H1 (cell line): ENCODE measurements at regions not wholly inside any gene's neighbourhood (a gene's known extent, or its start where the extent isn't known, plus 50 kb on each side); places are given as distances from the start of the nearest gene placed in this dataset.

Experiments
- CTCF ChIA-PET: fragments of 300-600 bp; sonication (Branson Sonifier 250); formaldehyde crosslinking; loops from one replicate; lab custom pipeline; 2021; ENCODE audit not compliant: partially characterized antibody; lab: Charles Lee
- POLR2A ChIA-PET: fragments of 300-600 bp; sonication (Branson Sonifier 250); formaldehyde crosslinking; loops from one replicate; lab custom pipeline; 2021; ENCODE audit warnings: inconsistent platforms; ENCODE audit not compliant: partially characterized antibody; lab: Charles Lee
- DNase-seq, 2 experiments: peaks; one replicate each; pipeline versions ENCODE4 v3.0.0 to v3.0.0-alpha.2; 2010 to 2022; ENCODE audit warnings: low spot score in 2 of 2, low read depth in 1 of 2, mixed read lengths in 1 of 2
- FAIRE-seq: peaks from 2 replicates; lab custom pipeline; 2011; peaks lifted over from hg19 to GRCh38; lab: Jason Lieb, UNC
- H2AFZ ChIP-seq: 2 replicates; pipeline ENCODE4 v1.8.1; 2012; ENCODE audit warnings: low read length, inconsistent platforms
- H2AK5ac ChIP-seq: 2 replicates; pipeline ENCODE4 v1.6.1; 2013; ENCODE audit warnings: low read depth, low read length
- H2BK120ac ChIP-seq: replicated peaks from 2 replicates; pipeline ENCODE3; 2013; ENCODE audit warnings: low read depth, low read length, inconsistent platforms
- H2BK12ac ChIP-seq: 2 replicates; pipeline ENCODE4 v1.6.1; 2013; ENCODE audit warnings: low read depth, low read length
- H2BK15ac ChIP-seq: 2 replicates; pipeline ENCODE4 v1.6.1; 2013; ENCODE audit warnings: low read length
- H2BK20ac ChIP-seq: 2 replicates; pipeline ENCODE4 v1.6.1; 2013; ENCODE audit warnings: low read length
- H2BK5ac ChIP-seq: 2 replicates; pipeline ENCODE4 v1.6.1; 2013; ENCODE audit warnings: low read depth, low read length
- H3K14ac ChIP-seq: 2 replicates; pipeline ENCODE4 v1.6.1; 2013; ENCODE audit warnings: inconsistent platforms; ENCODE audit not compliant: insufficient read length
- H3K18ac ChIP-seq: 2 replicates; pipeline ENCODE4 v1.6.1; 2013; ENCODE audit warnings: low read length; ENCODE audit errors: extremely low read depth
- H3K23ac ChIP-seq: 2 replicates; pipeline ENCODE4 v1.6.1; 2013; ENCODE audit warnings: inconsistent platforms; ENCODE audit not compliant: insufficient read length
- H3K23me2 ChIP-seq: 2 replicates; pipeline ENCODE4 v1.6.1; 2013; ENCODE audit warnings: low read depth, low read length
- H3K27ac ChIP-seq: 2 replicates; pipeline ENCODE4 v1.6.1; 2011; ENCODE audit warnings: low read depth, low read length, inconsistent platforms
- H3K27me3 ChIP-seq, 4 experiments: replicated peaks in 1 of 4; 1 replicate in 1 of 4; 2 replicates in 3 of 4; pipeline versions ENCODE4 v1.6.1 to v1.8.1; 2011 to 2013; ENCODE audit warnings: low read length in 3 of 4, mild to moderate bottlenecking in 3 of 4, inconsistent platforms in 2 of 4, mixed read lengths in 2 of 4, moderate library complexity in 1 of 4; ENCODE audit not compliant: control insufficient read depth in 3 of 4, insufficient read depth in 3 of 4; ENCODE audit errors: extremely low read depth in 1 of 4
- H3K36me3 ChIP-seq, 4 experiments: 2 replicates each; pipeline versions ENCODE4 v1.6.1 to v1.8.1; 2011 to 2013; ENCODE audit warnings: mild to moderate bottlenecking in 4 of 4, low read length in 3 of 4, moderate library complexity in 2 of 4, control low read depth in 1 of 4, inconsistent platforms in 1 of 4; ENCODE audit not compliant: insufficient read depth in 4 of 4, control insufficient read depth in 2 of 4
- H3K4ac ChIP-seq: replicated peaks from 2 replicates; pipeline ENCODE3; 2013; ENCODE audit warnings: low read length, low read depth, mixed read lengths, inconsistent platforms; ENCODE audit not compliant: insufficient read length
- H3K4me1 ChIP-seq, 4 experiments: replicated peaks in 1 of 4; 1 replicate in 1 of 4; 2 replicates in 3 of 4; pipeline versions ENCODE4 v1.6.1 to v1.8.1; 2011 to 2013; ENCODE audit warnings: low read length in 3 of 4, inconsistent platforms in 2 of 4, mixed read lengths in 1 of 4; ENCODE audit not compliant: insufficient read depth in 4 of 4, control insufficient read depth in 3 of 4
- H3K4me2 ChIP-seq, 2 experiments: 2 replicates each; pipeline versions ENCODE4 v1.6.1 to v1.8.1; 2011 to 2013; ENCODE audit warnings: low read depth in 2 of 2, low read length in 2 of 2, control low read depth in 1 of 2, inconsistent platforms in 1 of 2, mild to moderate bottlenecking in 1 of 2; ENCODE audit not compliant: insufficient read depth in 1 of 2
- H3K4me3 ChIP-seq, 4 experiments: fragments of 200-600, 300-600 bp in 1 of 4; sonication (generic), shearing (Covaris generic), sonication (Bioruptor Twin) in 1 of 4; 2 replicates each; pipeline versions ENCODE4 v1.5.1 to v1.8.1; 2011 to 2016; ENCODE audit warnings: low read length in 4 of 4, low read depth in 3 of 4, control low read depth in 2 of 4, inconsistent platforms in 2 of 4, mild to moderate bottlenecking in 2 of 4, mixed read lengths in 1 of 4, moderate library complexity in 1 of 4; ENCODE audit not compliant: insufficient read depth in 2 of 4; ENCODE audit errors: extremely low read depth in 1 of 4
- H3K56ac ChIP-seq: replicated peaks from 2 replicates; pipeline ENCODE3; 2013; ENCODE audit warnings: low read depth, mild to moderate bottlenecking, mixed read lengths, low read length, inconsistent platforms; ENCODE audit not compliant: insufficient read length
- H3K79me1 ChIP-seq: 2 replicates; pipeline ENCODE4 v1.6.1; 2013; ENCODE audit warnings: low read depth, low read length, control low read depth
- H3K79me2 ChIP-seq, 2 experiments: 2 replicates each; pipeline versions ENCODE4 v1.6.1 to v1.8.1; 2012 to 2013; ENCODE audit warnings: low read length in 2 of 2, mild to moderate bottlenecking in 2 of 2, inconsistent platforms in 1 of 2; ENCODE audit not compliant: insufficient read depth in 2 of 2, control insufficient read depth in 1 of 2
- H3K9ac ChIP-seq, 4 experiments: replicated peaks in 1 of 4; 1 replicate in 1 of 4; 2 replicates in 3 of 4; pipeline versions ENCODE4 v1.6.1 to v1.8.1; 2011 to 2013; ENCODE audit warnings: low read depth in 3 of 4, low read length in 3 of 4, control low read depth in 2 of 4, mild to moderate bottlenecking in 2 of 4, moderate library complexity in 2 of 4, inconsistent platforms in 1 of 4; ENCODE audit errors: extremely low read depth in 1 of 4
- H3K9me3 ChIP-seq, 2 experiments: 2 replicates each; pipeline versions ENCODE4 v1.6.1 to v1.8.1; 2012 to 2013; ENCODE audit warnings: mild to moderate bottlenecking in 2 of 2, moderate library complexity in 2 of 2, control low read depth in 1 of 2, inconsistent platforms in 1 of 2, low read depth in 1 of 2, low read length in 1 of 2, mixed read lengths in 1 of 2; ENCODE audit not compliant: insufficient read depth in 2 of 2
- H4K20me1 ChIP-seq, 2 experiments: replicated peaks in 1 of 2; 2 replicates each; pipeline versions ENCODE3 to v1.8.1; 2011 to 2013; ENCODE audit warnings: inconsistent platforms in 2 of 2, low read length in 2 of 2, mild to moderate bottlenecking in 1 of 2; ENCODE audit not compliant: insufficient read depth in 2 of 2, control insufficient read depth in 1 of 2
- H4K5ac ChIP-seq: 2 replicates; pipeline ENCODE4 v1.6.1; 2013; ENCODE audit warnings: low read length, low read depth, mixed read lengths, inconsistent platforms; ENCODE audit not compliant: insufficient read length
- H4K8ac ChIP-seq: 2 replicates; pipeline ENCODE4 v1.8.0; 2013; ENCODE audit warnings: mild to moderate bottlenecking, moderate library complexity, low read length, inconsistent platforms; ENCODE audit not compliant: insufficient read depth; ENCODE audit errors: extremely low read depth
- H4K91ac ChIP-seq: replicated peaks from 2 replicates; pipeline ENCODE3; 2013; ENCODE audit warnings: low read length, mixed read lengths, inconsistent platforms; ENCODE audit not compliant: insufficient read length
- CTCF ChIP-seq, 3 experiments: IDR thresholded peaks; 1 replicate in 2 of 3; 2 replicates in 1 of 3; pipeline versions ENCODE4 v1.5.1 to v1.6.1; 2011; ENCODE audit warnings: low read length in 3 of 3, mild to moderate bottlenecking in 3 of 3, inconsistent platforms in 2 of 3, low read depth in 1 of 3, moderate library complexity in 1 of 3; ENCODE audit not compliant: insufficient read depth in 1 of 3; ENCODE audit errors: control extremely low read depth in 1 of 3
- MAX ChIP-seq: IDR thresholded peaks from 2 replicates; pipeline ENCODE4 v1.6.1; 2012; ENCODE audit warnings: inconsistent platforms
- WGBS, 2 experiments: shearing (Covaris generic) in 1 of 2; methylation state at CpG; one replicate each; pipeline versions ENCODE4 v1.1.6 to v1.1.7; 2013 to 2015; ENCODE audit warnings: low lambda C conversion rate in 2 of 2, mixed read lengths in 2 of 2, inconsistent platforms in 1 of 2, low coverage in 1 of 2, missing lambda C conversion rate in 1 of 2; ENCODE audit not compliant: insufficient replicate concordance in 2 of 2, insufficient coverage in 1 of 2, insufficient read length in 1 of 2; ENCODE audit errors: extremely low coverage in 1 of 2, missing lambda C conversion rate in 1 of 2; 5-methylcytosine and 5-hydroxymethylcytosine counted together

GRCh38 chr1:199641531-199641930 is 386.0 kb upstream of the NR5A2 start:
- DNase-seq (no peak), FAIRE-seq (no peak)
- no peak overlapping the region for H3K56ac ChIP-seq
- no peak overlapping the region for H3K4me2 ChIP-seq
- no peak overlapping the region for H2BK5ac ChIP-seq
- no peak overlapping the region for H4K5ac ChIP-seq
- H2BK12ac ChIP-seq = no peak overlapping the region
- H3K23me2 ChIP-seq = no peaks in the 10 kb centered on the region
- no peaks in the 10 kb centered on the region for H3K9me3 ChIP-seq
- no peak overlapping the region for H2AFZ ChIP-seq
- H2BK15ac ChIP-seq = no peak overlapping the region
- no peak overlapping the region for H3K9ac ChIP-seq
- H3K79me1 ChIP-seq = no peaks in the 10 kb centered on the region
- H3K18ac ChIP-seq = no peak overlapping the region
- CTCF ChIA-PET = no interaction called here
- H3K27me3 ChIP-seq = no peaks in the 10 kb centered on the region
- no peak overlapping the region for H2BK120ac ChIP-seq
- H3K4ac ChIP-seq = no peak overlapping the region
- H4K91ac ChIP-seq = no peak overlapping the region
- POLR2A ChIA-PET = no interaction called here
- TF ChIP-seq MAX (no peak), CTCF (IDR thresholded peaks at IDR 0.05; ENCODE audit: control extremely low read depth in 1 of 3, insufficient read depth in 1 of 3, low read depth in 1 of 3, low read length in 3 of 3) (no peak)
- H3K4me1 ChIP-seq = no peaks in the 10 kb centered on the region
- no peak overlapping the region for H3K23ac ChIP-seq
- no peak overlapping the region for H2BK20ac ChIP-seq
- no peak overlapping the region for H3K27ac ChIP-seq
- no peak overlapping the region for H3K14ac ChIP-seq
- H4K20me1 ChIP-seq = no peaks in the 10 kb centered on the region
- H3K4me3 ChIP-seq = no peak overlapping the region
- H3K36me3 ChIP-seq = no peaks in the 10 kb centered on the region
- 96% methylated on average over 3 of the region's 3 CpGs; no CpG with 5 or more reads in 1 of the 2 experiments for WGBS, 2 experiments
- H2AK5ac ChIP-seq = no peak overlapping the region
- no peak overlapping the region for H4K8ac ChIP-seq
- no peaks in the 10 kb centered on the region for H3K79me2 ChIP-seq
